GM19452 (cell line): ENCODE measurements at regions not wholly inside any gene's neighbourhood (a gene's known extent, or its start where the extent isn't known, plus 50 kb on each side); places are given as distances from the start of the nearest gene placed in this dataset.

Experiments used
- ATAC-seq: cut with Tn5 transposase; IDR thresholded peaks from one replicate; pipeline ENCODE4 v1.9.1; 2021; ENCODE audit not compliant: unreplicated experiment

DNA sequence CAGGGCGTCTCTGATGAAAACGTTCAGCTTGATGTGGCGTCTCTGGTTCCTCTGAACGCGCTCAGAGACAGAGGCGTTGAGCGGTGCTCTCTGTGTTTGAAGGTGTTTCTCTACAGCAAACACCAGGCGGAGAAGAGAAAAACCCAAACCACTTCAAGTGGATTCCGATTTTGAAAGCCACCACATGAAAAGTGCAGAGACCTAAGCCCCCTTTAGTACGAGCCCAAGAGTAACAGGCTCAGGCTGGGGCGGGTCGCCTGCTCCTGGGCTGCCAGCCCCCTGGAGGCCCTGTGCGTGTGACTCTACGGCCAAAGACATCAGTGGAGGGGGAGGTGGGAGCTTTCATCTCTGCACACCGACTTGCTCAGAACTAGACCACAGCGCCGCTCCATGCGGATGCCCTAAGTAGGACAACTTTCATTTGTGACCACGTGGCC, 328.4 kb downstream of the MAF start:
- ATAC-seq = no peak

GRCh38 chr16:79271583-79271982, 329.0 kb downstream of the MAF start:
- ATAC-seq = no peak

DNA sequence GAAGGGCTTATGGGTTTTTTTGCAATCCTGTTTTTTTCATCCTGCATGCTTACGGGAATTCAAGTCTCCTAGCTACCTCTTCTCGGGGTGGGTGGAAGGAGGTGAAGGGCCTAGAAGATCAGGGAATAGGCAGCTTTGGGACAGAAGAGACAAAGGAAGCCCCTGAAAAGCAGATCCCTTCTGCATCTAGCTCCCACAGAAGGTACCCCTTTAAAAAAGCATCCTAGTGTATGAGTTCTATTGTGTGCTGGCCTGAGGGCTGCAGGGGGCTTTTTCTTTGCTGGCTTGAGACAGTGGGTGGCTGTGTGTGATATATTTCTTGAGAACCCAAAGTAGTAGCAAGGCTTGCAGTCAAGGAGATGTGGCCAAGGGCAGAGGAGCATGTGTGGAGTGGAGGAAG, 330.5 kb downstream of the MAF start:
- ATAC-seq = no peak

- ATAC-seq = peak; percentile 96
Measured at GRCh38 chr16:79269211-79269863, 331.2 kb downstream of the MAF start.

DNA sequence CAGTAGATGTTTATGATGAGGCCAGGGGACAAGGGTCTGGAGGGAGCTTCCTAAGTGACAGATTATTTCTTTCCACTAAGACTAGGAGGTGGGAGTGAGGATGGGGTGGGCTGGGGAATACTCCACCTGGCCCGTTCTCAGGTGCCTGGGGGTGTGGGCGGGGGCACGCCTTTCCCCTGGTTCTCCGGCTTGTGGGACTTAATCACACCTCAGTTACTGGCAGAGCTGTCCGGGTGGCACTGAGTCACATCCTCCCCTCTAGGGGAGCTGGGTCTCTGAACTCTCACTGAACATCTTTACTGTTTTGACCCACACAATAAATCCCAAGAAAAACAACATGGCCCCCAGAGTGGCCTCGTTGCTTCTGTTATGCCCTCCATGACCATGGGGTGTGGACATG, 332.8 kb downstream of the MAF start:
- no peak for ATAC-seq

GRCh38 chr16:79267146-79267545, 333.4 kb downstream of the MAF start:
- ATAC-seq = no peak

GRCh38 chr16:79265701-79266100, 334.8 kb downstream of the MAF start:
- no peak for ATAC-seq

DNA sequence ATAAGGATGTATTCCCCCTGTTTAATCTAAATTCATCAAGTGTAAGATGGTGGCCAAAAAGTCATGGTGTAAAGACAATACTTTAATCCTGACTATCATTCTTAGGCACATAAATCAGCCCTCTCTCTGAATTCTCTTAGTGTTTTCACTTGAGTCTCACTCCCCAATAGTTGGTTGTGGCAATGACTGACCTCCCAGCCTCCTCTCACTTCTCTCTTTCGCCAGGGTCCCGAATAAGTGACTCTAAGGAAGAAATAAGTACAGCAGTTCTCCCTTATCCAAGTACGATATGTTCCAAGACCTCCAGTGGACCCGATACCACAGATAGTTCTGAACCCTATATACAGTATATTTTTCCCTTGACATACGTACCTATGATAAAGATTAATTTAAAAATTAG, 335.3 kb downstream of the MAF start:
- ATAC-seq = no peak

- no peak for ATAC-seq
Measured at GRCh38 chr16:79264237-79265109, 336.1 kb downstream of the MAF start.

DNA sequence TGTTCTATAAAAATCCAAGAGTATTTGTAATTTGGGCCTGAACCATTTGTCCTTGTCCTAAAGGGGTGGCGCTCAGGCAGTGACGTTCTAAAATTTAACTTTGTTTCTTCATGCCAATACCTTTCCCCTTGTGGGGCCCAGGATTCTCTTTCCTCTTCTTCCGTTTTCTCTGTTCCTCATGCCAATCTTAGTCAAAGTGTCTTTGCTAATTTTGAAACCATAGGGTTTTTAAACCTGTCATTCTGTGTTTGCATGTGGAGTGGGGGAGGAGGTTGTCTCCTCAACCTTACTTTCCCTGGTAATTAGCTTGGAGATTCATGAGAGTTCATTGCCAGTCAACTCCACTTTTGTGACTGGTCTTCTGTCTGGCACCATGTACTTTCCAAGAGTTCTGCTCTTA, 337.1 kb downstream of the MAF start:
- ATAC-seq = no peak
